H1 (cell line): ENCODE measurements at regions not wholly inside any gene's neighbourhood (a gene's known extent, or its start where the extent isn't known, plus 50 kb on each side); places are given as distances from the start of the nearest gene placed in this dataset.

ENCODE experiments used
- CTCF ChIA-PET: fragments of 300-600 bp; sonication (Branson Sonifier 250); formaldehyde crosslinking; loops from one replicate; lab custom pipeline; 2021; ENCODE audit not compliant: partially characterized antibody; lab: Charles Lee
- POLR2A ChIA-PET: fragments of 300-600 bp; sonication (Branson Sonifier 250); formaldehyde crosslinking; loops from one replicate; lab custom pipeline; 2021; ENCODE audit warnings: inconsistent platforms; ENCODE audit not compliant: partially characterized antibody; lab: Charles Lee
- DNase-seq, 2 experiments: peaks; one replicate each; pipeline versions ENCODE4 v3.0.0 to v3.0.0-alpha.2; 2010 to 2022; ENCODE audit warnings: low spot score in 2 of 2, low read depth in 1 of 2, mixed read lengths in 1 of 2
- FAIRE-seq: peaks from 2 replicates; lab custom pipeline; 2011; peaks lifted over from hg19 to GRCh38; lab: Jason Lieb, UNC
- H2AFZ ChIP-seq: 2 replicates; pipeline ENCODE4 v1.8.1; 2012; ENCODE audit warnings: low read length, inconsistent platforms
- H2AK5ac ChIP-seq: 2 replicates; pipeline ENCODE4 v1.6.1; 2013; ENCODE audit warnings: low read depth, low read length
- H2BK120ac ChIP-seq: replicated peaks from 2 replicates; pipeline ENCODE3; 2013; ENCODE audit warnings: low read depth, low read length, inconsistent platforms
- H2BK12ac ChIP-seq: 2 replicates; pipeline ENCODE4 v1.6.1; 2013; ENCODE audit warnings: low read depth, low read length
- H2BK15ac ChIP-seq: 2 replicates; pipeline ENCODE4 v1.6.1; 2013; ENCODE audit warnings: low read length
- H2BK20ac ChIP-seq: 2 replicates; pipeline ENCODE4 v1.6.1; 2013; ENCODE audit warnings: low read length
- H2BK5ac ChIP-seq: 2 replicates; pipeline ENCODE4 v1.6.1; 2013; ENCODE audit warnings: low read depth, low read length
- H3K14ac ChIP-seq: 2 replicates; pipeline ENCODE4 v1.6.1; 2013; ENCODE audit warnings: inconsistent platforms; ENCODE audit not compliant: insufficient read length
- H3K18ac ChIP-seq: 2 replicates; pipeline ENCODE4 v1.6.1; 2013; ENCODE audit warnings: low read length; ENCODE audit errors: extremely low read depth
- H3K23ac ChIP-seq: 2 replicates; pipeline ENCODE4 v1.6.1; 2013; ENCODE audit warnings: inconsistent platforms; ENCODE audit not compliant: insufficient read length
- H3K23me2 ChIP-seq: 2 replicates; pipeline ENCODE4 v1.6.1; 2013; ENCODE audit warnings: low read depth, low read length
- H3K27ac ChIP-seq: 2 replicates; pipeline ENCODE4 v1.6.1; 2011; ENCODE audit warnings: low read depth, low read length, inconsistent platforms
- H3K27me3 ChIP-seq, 4 experiments: replicated peaks in 1 of 4; 1 replicate in 1 of 4; 2 replicates in 3 of 4; pipeline versions ENCODE4 v1.6.1 to v1.8.1; 2011 to 2013; ENCODE audit warnings: low read length in 3 of 4, mild to moderate bottlenecking in 3 of 4, inconsistent platforms in 2 of 4, mixed read lengths in 2 of 4, moderate library complexity in 1 of 4; ENCODE audit not compliant: control insufficient read depth in 3 of 4, insufficient read depth in 3 of 4; ENCODE audit errors: extremely low read depth in 1 of 4
- H3K36me3 ChIP-seq, 4 experiments: 2 replicates each; pipeline versions ENCODE4 v1.6.1 to v1.8.1; 2011 to 2013; ENCODE audit warnings: mild to moderate bottlenecking in 4 of 4, low read length in 3 of 4, moderate library complexity in 2 of 4, control low read depth in 1 of 4, inconsistent platforms in 1 of 4; ENCODE audit not compliant: insufficient read depth in 4 of 4, control insufficient read depth in 2 of 4
- H3K4ac ChIP-seq: replicated peaks from 2 replicates; pipeline ENCODE3; 2013; ENCODE audit warnings: low read length, low read depth, mixed read lengths, inconsistent platforms; ENCODE audit not compliant: insufficient read length
- H3K4me1 ChIP-seq, 4 experiments: replicated peaks in 1 of 4; 1 replicate in 1 of 4; 2 replicates in 3 of 4; pipeline versions ENCODE4 v1.6.1 to v1.8.1; 2011 to 2013; ENCODE audit warnings: low read length in 3 of 4, inconsistent platforms in 2 of 4, mixed read lengths in 1 of 4; ENCODE audit not compliant: insufficient read depth in 4 of 4, control insufficient read depth in 3 of 4
- H3K4me2 ChIP-seq, 2 experiments: 2 replicates each; pipeline versions ENCODE4 v1.6.1 to v1.8.1; 2011 to 2013; ENCODE audit warnings: low read depth in 2 of 2, low read length in 2 of 2, control low read depth in 1 of 2, inconsistent platforms in 1 of 2, mild to moderate bottlenecking in 1 of 2; ENCODE audit not compliant: insufficient read depth in 1 of 2
- H3K4me3 ChIP-seq, 4 experiments: fragments of 200-600, 300-600 bp in 1 of 4; sonication (generic), shearing (Covaris generic), sonication (Bioruptor Twin) in 1 of 4; 2 replicates each; pipeline versions ENCODE4 v1.5.1 to v1.8.1; 2011 to 2016; ENCODE audit warnings: low read length in 4 of 4, low read depth in 3 of 4, control low read depth in 2 of 4, inconsistent platforms in 2 of 4, mild to moderate bottlenecking in 2 of 4, mixed read lengths in 1 of 4, moderate library complexity in 1 of 4; ENCODE audit not compliant: insufficient read depth in 2 of 4; ENCODE audit errors: extremely low read depth in 1 of 4
- H3K56ac ChIP-seq: replicated peaks from 2 replicates; pipeline ENCODE3; 2013; ENCODE audit warnings: low read depth, mild to moderate bottlenecking, mixed read lengths, low read length, inconsistent platforms; ENCODE audit not compliant: insufficient read length
- H3K79me1 ChIP-seq: 2 replicates; pipeline ENCODE4 v1.6.1; 2013; ENCODE audit warnings: low read depth, low read length, control low read depth
- H3K79me2 ChIP-seq, 2 experiments: 2 replicates each; pipeline versions ENCODE4 v1.6.1 to v1.8.1; 2012 to 2013; ENCODE audit warnings: low read length in 2 of 2, mild to moderate bottlenecking in 2 of 2, inconsistent platforms in 1 of 2; ENCODE audit not compliant: insufficient read depth in 2 of 2, control insufficient read depth in 1 of 2
- H3K9ac ChIP-seq, 4 experiments: replicated peaks in 1 of 4; 1 replicate in 1 of 4; 2 replicates in 3 of 4; pipeline versions ENCODE4 v1.6.1 to v1.8.1; 2011 to 2013; ENCODE audit warnings: low read depth in 3 of 4, low read length in 3 of 4, control low read depth in 2 of 4, mild to moderate bottlenecking in 2 of 4, moderate library complexity in 2 of 4, inconsistent platforms in 1 of 4; ENCODE audit errors: extremely low read depth in 1 of 4
- H3K9me3 ChIP-seq, 2 experiments: 2 replicates each; pipeline versions ENCODE4 v1.6.1 to v1.8.1; 2012 to 2013; ENCODE audit warnings: mild to moderate bottlenecking in 2 of 2, moderate library complexity in 2 of 2, control low read depth in 1 of 2, inconsistent platforms in 1 of 2, low read depth in 1 of 2, low read length in 1 of 2, mixed read lengths in 1 of 2; ENCODE audit not compliant: insufficient read depth in 2 of 2
- H4K20me1 ChIP-seq, 2 experiments: replicated peaks in 1 of 2; 2 replicates each; pipeline versions ENCODE3 to v1.8.1; 2011 to 2013; ENCODE audit warnings: inconsistent platforms in 2 of 2, low read length in 2 of 2, mild to moderate bottlenecking in 1 of 2; ENCODE audit not compliant: insufficient read depth in 2 of 2, control insufficient read depth in 1 of 2
- H4K5ac ChIP-seq: 2 replicates; pipeline ENCODE4 v1.6.1; 2013; ENCODE audit warnings: low read length, low read depth, mixed read lengths, inconsistent platforms; ENCODE audit not compliant: insufficient read length
- H4K8ac ChIP-seq: 2 replicates; pipeline ENCODE4 v1.8.0; 2013; ENCODE audit warnings: mild to moderate bottlenecking, moderate library complexity, low read length, inconsistent platforms; ENCODE audit not compliant: insufficient read depth; ENCODE audit errors: extremely low read depth
- H4K91ac ChIP-seq: replicated peaks from 2 replicates; pipeline ENCODE3; 2013; ENCODE audit warnings: low read length, mixed read lengths, inconsistent platforms; ENCODE audit not compliant: insufficient read length
- BACH1 ChIP-seq: IDR thresholded peaks from 2 replicates; pipeline ENCODE4 v1.6.1; 2012; ENCODE audit warnings: low read length, improper control_type of control experiment
- CBX5 ChIP-seq: fragments of 300-800, 300-1000 bp; sonication (generic); IDR thresholded peaks from 2 replicates; pipeline ENCODE4 v1.7.1; 2016; ENCODE audit warnings: antibody characterized with exemption, low read length, low read depth
- CHD1 ChIP-seq: IDR thresholded peaks from 2 replicates; pipeline ENCODE4 v1.6.1; 2012; ENCODE audit warnings: low read depth, low read length, improper control_type of control experiment
- CHD2 ChIP-seq: IDR thresholded peaks from 2 replicates; pipeline ENCODE4 v1.6.1; 2012; ENCODE audit warnings: low read length, improper control_type of control experiment
- HDAC2 ChIP-seq, 2 experiments: fragments of 300-600 bp in 1 of 2; sonication (generic) in 1 of 2; IDR thresholded peaks; 2 replicates each; pipeline ENCODE4 v1.6.1; 2011 to 2012; ENCODE audit warnings: low read depth in 2 of 2, low read length in 2 of 2, mild to moderate bottlenecking in 2 of 2, moderate library complexity in 2 of 2, borderline replicate concordance in 1 of 2, inconsistent platforms in 1 of 2
- KDM4A ChIP-seq: IDR thresholded peaks from one replicate; pipeline ENCODE4 v1.7.1; 2012; ENCODE audit warnings: low read depth, mild to moderate bottlenecking, moderate library complexity, low read length, inconsistent platforms; ENCODE audit not compliant: severe bottlenecking
- KDM5A ChIP-seq: fragments of 200-600 bp; IDR thresholded peaks from 2 replicates; pipeline ENCODE4 v1.7.1; 2012; ENCODE audit warnings: mild to moderate bottlenecking, low read length, inconsistent platforms, mixed read lengths
- MAFK ChIP-seq: IDR thresholded peaks from 2 replicates; pipeline ENCODE4 v1.6.1; 2012; ENCODE audit warnings: low read depth, mild to moderate bottlenecking, improper control_type of control experiment, low read length
- NANOG ChIP-seq: IDR thresholded peaks from 2 replicates; pipeline ENCODE4 v1.6.1; 2011; ENCODE audit warnings: low read length, low read depth, mild to moderate bottlenecking, inconsistent platforms; ENCODE audit not compliant: insufficient read depth, poor library complexity, severe bottlenecking
- PHF8 ChIP-seq: fragments of 200-600 bp; sonication (generic); conservative IDR thresholded peaks from 2 replicates; pipeline ENCODE4 v1.7.1; 2012; ENCODE audit warnings: low read depth, mild to moderate bottlenecking, inconsistent platforms, low read length, moderate library complexity
- POU5F1 ChIP-seq: IDR thresholded peaks from 2 replicates; pipeline ENCODE4 v1.6.1; 2011; ENCODE audit warnings: low read depth, mild to moderate bottlenecking, low read length, moderate library complexity
- RAD21 ChIP-seq, 2 experiments: IDR thresholded peaks in 1 of 2; conservative IDR thresholded peaks in 1 of 2; 2 replicates each; pipeline ENCODE4 v1.6.1; 2011; ENCODE audit warnings: low read depth in 2 of 2, low read length in 2 of 2, improper control_type of control experiment in 1 of 2, inconsistent platforms in 1 of 2, mild to moderate bottlenecking in 1 of 2, moderate library complexity in 1 of 2
- RXRA ChIP-seq: IDR thresholded peaks from 2 replicates; pipeline ENCODE4 v1.6.1; 2011; ENCODE audit warnings: low read depth, mild to moderate bottlenecking, low read length, moderate library complexity; ENCODE audit not compliant: insufficient read depth
- SRF ChIP-seq: IDR thresholded peaks from 2 replicates; pipeline ENCODE4 v1.6.1; 2011; ENCODE audit warnings: mild to moderate bottlenecking, low read depth, low read length, moderate library complexity
- WGBS, 2 experiments: shearing (Covaris generic) in 1 of 2; methylation state at CpG; one replicate each; pipeline versions ENCODE4 v1.1.6 to v1.1.7; 2013 to 2015; ENCODE audit warnings: low lambda C conversion rate in 2 of 2, mixed read lengths in 2 of 2, inconsistent platforms in 1 of 2, low coverage in 1 of 2, missing lambda C conversion rate in 1 of 2; ENCODE audit not compliant: insufficient replicate concordance in 2 of 2, insufficient coverage in 1 of 2, insufficient read length in 1 of 2; ENCODE audit errors: extremely low coverage in 1 of 2, missing lambda C conversion rate in 1 of 2; 5-methylcytosine and 5-hydroxymethylcytosine counted together

GRCh38 chr19:29060813-29061364 lies 152.1 kb downstream of the UQCRFS1 start:
- Histone ChIP-seq H4K20me1 (no peaks in the 10 kb centered on the region), H3K79me2 (no peaks in the 10 kb centered on the region), H2BK20ac (0 out of 2 replicates have a peak overlapping the region, but pooled peaks have one; percentile 90), H3K27me3 (no peaks in the 10 kb centered on the region), H3K79me1 (no peaks in the 10 kb centered on the region), H2BK12ac (0 out of 2 replicates have a peak overlapping the region, but pooled peaks have one; percentile 50), H3K14ac (no peak overlapping the region), H3K4me3 (no peak overlapping the region), H2AK5ac (no peak overlapping the region), H4K5ac (no peak overlapping the region), H2AFZ (no peak overlapping the region), H2BK15ac (no peak overlapping the region), H2BK120ac (no peak overlapping the region), H3K23me2 (no peaks in the 10 kb centered on the region), H4K8ac (no peak overlapping the region), H2BK5ac (no peak overlapping the region), H3K18ac (no peak overlapping the region), H3K9ac (no peak overlapping the region), H3K23ac (no peak overlapping the region), H3K27ac (no peak overlapping the region), H3K4ac (no peak overlapping the region), H3K56ac (no peak overlapping the region), H3K9me3 (no peaks in the 10 kb centered on the region), H4K91ac (peak overlapping the region; percentile 61), H3K4me1 (peaks cover 1 to 13% (median 8%) of the 10 kb centered on the region in 4 experiments; a peak in 5 of 7 replicates), H3K36me3 (no peaks in the 10 kb centered on the region), H3K4me2 (no peak overlapping the region)
- POLR2A ChIA-PET = no interaction called here
- WGBS, 2 experiments = 92% methylated on average over 7 of the region's 7 CpGs; no CpG with 5 or more reads in 1 of the 2 experiments
- DNase-seq (no peak), FAIRE-seq (peak; percentile 19)
- CTCF ChIA-PET = interaction anchor here (0.6 to 3.2 kb wide), 8 partner anchors 10 to 505 kb away, joined by 3 to 13 read pairs (median 3); no protein-coding TSS in a partner anchor
- TF ChIP-seq CHD1 (no peak), BACH1 (no peak), POU5F1 (no peak), SRF (no peak), HDAC2 (IDR thresholded peaks at IDR 0.05; ENCODE audit: borderline replicate concordance in 1 of 2, low read depth in 2 of 2, low read length in 2 of 2) (no peak), RXRA (no peak), PHF8 (no peak), NANOG (no peak), KDM5A (no peak), RAD21 (IDR thresholded peaks at IDR 0.05 in 1 of 2, conservative IDR thresholded peaks at IDR 0.05 in 1 of 2; ENCODE audit: low read depth in 2 of 2, low read length in 2 of 2) (no peak), CHD2 (no peak), CBX5 (no peak), KDM4A (no peak), MAFK (no peak)
